ENCODE measurements at regions not wholly inside any gene's neighbourhood (a gene's known extent, or its start where the extent isn't known, plus 50 kb on each side); places are given as distances from the start of the nearest gene placed in this dataset.

DNA sequence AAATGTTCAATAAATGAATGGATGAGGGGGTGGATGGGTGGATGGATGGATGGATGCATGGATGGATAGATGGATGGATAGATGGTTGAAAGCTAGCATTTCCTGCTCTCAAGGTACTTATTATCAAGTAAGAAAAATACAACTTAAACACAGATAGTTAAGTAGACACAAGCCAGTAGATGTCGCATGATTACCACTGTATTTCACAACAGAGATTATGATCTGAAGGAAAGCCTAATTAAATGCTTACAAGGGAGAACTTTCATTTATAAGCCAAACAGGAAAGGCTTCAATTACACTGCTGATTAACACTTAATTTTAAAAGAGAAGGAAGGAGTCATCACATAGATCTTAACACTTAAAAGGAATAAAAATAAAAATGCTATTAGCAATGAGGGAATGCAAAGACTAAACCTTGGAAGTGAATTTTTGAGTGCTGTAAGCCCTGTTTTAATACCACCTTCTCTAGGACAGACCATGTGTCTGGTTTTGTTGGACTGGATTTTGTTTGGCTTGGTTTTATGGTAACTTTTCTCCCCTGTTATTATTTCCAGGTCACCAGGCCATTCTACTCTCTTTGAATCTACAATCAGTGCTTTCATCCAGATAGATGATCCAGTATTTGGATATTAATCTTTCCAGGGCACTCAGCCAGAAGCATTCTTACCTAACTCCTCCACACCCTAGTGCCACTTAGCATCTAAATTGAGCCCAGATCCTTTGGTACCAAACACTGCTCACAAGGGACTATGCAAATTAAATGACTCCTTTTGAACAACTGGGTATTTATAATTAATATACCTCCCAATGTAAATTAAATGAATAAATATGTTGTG is 75.5 kb upstream of the SLC39A8 start:
- Histone ChIP-seq H3K18ac (ENCODE audit: extremely low read depth, low read length) (no peak overlapping the region), H2BK120ac (replicated peaks; ENCODE audit: low read depth, low read length) (no peak overlapping the region), H3K9ac (replicated peaks in 1 of 4; ENCODE audit: extremely low read depth in 1 of 4, low read depth in 3 of 4, low read length in 3 of 4) (no peak overlapping the region), H2BK15ac (ENCODE audit: low read length) (no peak overlapping the region), H3K56ac (replicated peaks; ENCODE audit: insufficient read length, low read depth, low read length) (no peak overlapping the region), H2BK5ac (ENCODE audit: low read depth, low read length) (no peak overlapping the region), H3K27ac (ENCODE audit: low read depth, low read length) (no peak overlapping the region), H4K20me1 (replicated peaks in 1 of 2; ENCODE audit: control insufficient read depth in 1 of 2, insufficient read depth in 2 of 2, low read length in 2 of 2) (no peaks in the 10 kb centered on the region), H3K4me3 (ENCODE audit: extremely low read depth in 1 of 4, insufficient read depth in 2 of 4, low read depth in 3 of 4, low read length in 4 of 4) (no peak overlapping the region), H4K91ac (replicated peaks; ENCODE audit: insufficient read length, low read length) (no peak overlapping the region), H3K4me2 (ENCODE audit: insufficient read depth in 1 of 2, low read depth in 2 of 2, low read length in 2 of 2) (no peak overlapping the region), H3K36me3 (ENCODE audit: control insufficient read depth in 2 of 4, insufficient read depth in 4 of 4, low read length in 3 of 4) (no peaks in the 10 kb centered on the region), H2AK5ac (ENCODE audit: low read depth, low read length) (no peak overlapping the region), H3K27me3 (replicated peaks in 1 of 4; ENCODE audit: control insufficient read depth in 3 of 4, extremely low read depth in 1 of 4, insufficient read depth in 3 of 4, low read length in 3 of 4) (no peaks in the 10 kb centered on the region), H3K23ac (ENCODE audit: insufficient read length) (no peak overlapping the region), H2BK20ac (ENCODE audit: low read length) (no peak overlapping the region), H4K8ac (ENCODE audit: extremely low read depth, insufficient read depth, low read length) (no peak overlapping the region), H3K79me1 (ENCODE audit: low read depth, low read length) (no peaks in the 10 kb centered on the region), H3K14ac (ENCODE audit: insufficient read length) (no peak overlapping the region), H3K4ac (replicated peaks; ENCODE audit: insufficient read length, low read depth, low read length) (no peak overlapping the region), H3K79me2 (ENCODE audit: control insufficient read depth in 1 of 2, insufficient read depth in 2 of 2, low read length in 2 of 2) (no peaks in the 10 kb centered on the region), H3K4me1 (replicated peaks in 1 of 4; ENCODE audit: control insufficient read depth in 3 of 4, insufficient read depth in 4 of 4, low read length in 3 of 4) (no peaks in the 10 kb centered on the region), H3K23me2 (ENCODE audit: low read depth, low read length) (no peaks in the 10 kb centered on the region), H3K9me3 (ENCODE audit: insufficient read depth in 2 of 2, low read depth in 1 of 2, low read length in 1 of 2) (no peaks in the 10 kb centered on the region; a peak in 1 of 4 replicates), H4K5ac (ENCODE audit: insufficient read length, low read depth, low read length) (no peak overlapping the region), H2BK12ac (ENCODE audit: low read depth, low read length) (no peak overlapping the region), H2AFZ (ENCODE audit: low read length) (no peak overlapping the region)
- FAIRE-seq (no peak), DNase-seq (ENCODE audit: low read depth in 1 of 2, low spot score in 2 of 2) (no peak)
- POLR2A ChIA-PET (ENCODE audit: partially characterized antibody), result no interaction called here
- CTCF ChIA-PET (ENCODE audit: partially characterized antibody), result interaction anchor here (1.1 to 1.2 kb wide), 2 partner anchors 75 to 158 kb away, joined by 4 read pairs; no protein-coding TSS in a partner anchor
- TF ChIP-seq TCF12 (IDR thresholded peaks at IDR 0.05; ENCODE audit: low read depth, low read length) (no peak), RBBP5 (IDR thresholded peaks at IDR 0.05; ENCODE audit: borderline replicate concordance, low read depth, low read length) (no peak), CHD1 (IDR thresholded peaks at IDR 0.05; ENCODE audit: low read depth, low read length) (no peak), RFX5 (IDR thresholded peaks at IDR 0.05; ENCODE audit: borderline replicate concordance, low read depth, low read length) (no peak), RAD21 (IDR thresholded peaks at IDR 0.05 in 1 of 2, conservative IDR thresholded peaks at IDR 0.05 in 1 of 2; ENCODE audit: low read depth in 2 of 2, low read length in 2 of 2) (peak in 1 of 2 experiments; percentile 17; a peak in 2 of 4 replicates), NRF1 (IDR thresholded peaks at IDR 0.05; ENCODE audit: low read depth, low read length) (no peak)
- TF ChIP-seq, protein P1, sequence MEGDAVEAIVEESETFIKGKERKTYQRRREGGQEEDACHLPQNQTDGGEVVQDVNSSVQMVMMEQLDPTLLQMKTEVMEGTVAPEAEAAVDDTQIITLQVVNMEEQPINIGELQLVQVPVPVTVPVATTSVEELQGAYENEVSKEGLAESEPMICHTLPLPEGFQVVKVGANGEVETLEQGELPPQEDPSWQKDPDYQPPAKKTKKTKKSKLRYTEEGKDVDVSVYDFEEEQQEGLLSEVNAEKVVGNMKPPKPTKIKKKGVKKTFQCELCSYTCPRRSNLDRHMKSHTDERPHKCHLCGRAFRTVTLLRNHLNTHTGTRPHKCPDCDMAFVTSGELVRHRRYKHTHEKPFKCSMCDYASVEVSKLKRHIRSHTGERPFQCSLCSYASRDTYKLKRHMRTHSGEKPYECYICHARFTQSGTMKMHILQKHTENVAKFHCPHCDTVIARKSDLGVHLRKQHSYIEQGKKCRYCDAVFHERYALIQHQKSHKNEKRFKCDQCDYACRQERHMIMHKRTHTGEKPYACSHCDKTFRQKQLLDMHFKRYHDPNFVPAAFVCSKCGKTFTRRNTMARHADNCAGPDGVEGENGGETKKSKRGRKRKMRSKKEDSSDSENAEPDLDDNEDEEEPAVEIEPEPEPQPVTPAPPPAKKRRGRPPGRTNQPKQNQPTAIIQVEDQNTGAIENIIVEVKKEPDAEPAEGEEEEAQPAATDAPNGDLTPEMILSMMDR (IDR thresholded peaks at IDR 0.05; ENCODE audit: control extremely low read depth in 1 of 3, insufficient read depth in 1 of 3, low read depth in 1 of 3, low read length in 3 of 3), result no peak
- TF ChIP-seq, protein P2, sequence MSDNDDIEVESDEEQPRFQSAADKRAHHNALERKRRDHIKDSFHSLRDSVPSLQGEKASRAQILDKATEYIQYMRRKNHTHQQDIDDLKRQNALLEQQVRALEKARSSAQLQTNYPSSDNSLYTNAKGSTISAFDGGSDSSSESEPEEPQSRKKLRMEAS (IDR thresholded peaks at IDR 0.05), result no peak
- WGBS, 2 experiments (ENCODE audit: extremely low coverage in 1 of 2, insufficient coverage in 1 of 2, insufficient read length in 1 of 2, insufficient replicate concordance in 2 of 2, low coverage in 1 of 2, low lambda C conversion rate in 2 of 2, missing lambda C conversion rate in 1 of 2), result 90% methylated on average over 1 of the region's 1 CpG; no CpG with 5 or more reads in 1 of the 2 experiments

Measured in H1 (cell line).